Psoas muscle (tissue), 7 donors: ENCODE measurements at regions not wholly inside any gene's neighbourhood (a gene's known extent, or its start where the extent isn't known, plus 50 kb on each side); places are given as distances from the start of the nearest gene placed in this dataset.

Experiments
- ATAC-seq, 4 donors: fragments of 200-7000 bp; cut with Tn5 transposase; one replicate each; pipeline ENCODE4 v1.9.1; 2020; ENCODE audit warnings: moderate library complexity in 3 of 4, mild to moderate bottlenecking in 2 of 4
- DNase-seq, 2 donors: peaks; one replicate each; pipeline ENCODE4 v3.0.0-alpha.2; 2020
- H3K27ac ChIP-seq: fragments of 200-600 bp; one replicate; pipeline ENCODE4 v1.8.0; 2022
- H3K27me3 ChIP-seq, 3 donors: fragments of 200-600 bp in 1 of 3; one replicate each; pipeline versions ENCODE4 v1.6.1 to v1.8.0; 2013 to 2022; ENCODE audit warnings: low read length in 2 of 3, mild to moderate bottlenecking in 2 of 3, moderate library complexity in 1 of 3; ENCODE audit not compliant: insufficient read depth in 3 of 3
- H3K36me3 ChIP-seq, 2 donors: fragments of 200-600 bp in 1 of 2; one replicate each; pipeline versions ENCODE4 v1.6.1 to v1.8.0; 2013 to 2022; ENCODE audit warnings: low read depth in 1 of 2, mild to moderate bottlenecking in 1 of 2, moderate library complexity in 1 of 2; ENCODE audit not compliant: insufficient read depth in 1 of 2
- H3K4me1 ChIP-seq: fragments of 200-600 bp; one replicate; pipeline ENCODE4 v1.8.0; 2022
- H3K4me3 ChIP-seq: fragments of 200-600 bp; one replicate; pipeline ENCODE4 v1.8.0; 2022; ENCODE audit warnings: mild to moderate bottlenecking
- H3K9me3 ChIP-seq: fragments of 200-600 bp; one replicate; pipeline ENCODE4 v1.8.0; 2022
- WGBS, 3 donors: extraction: QIAGEN DNeasy Blood & Tissue Kit; methylation state at CpG; one replicate each; pipeline versions ENCODE4 v1.1.6 to v1.1.7; 2013; 5-methylcytosine and 5-hydroxymethylcytosine counted together
- intact Hi-C, 2 donors: fragments of 100-400 bp; cut with DNase I; formaldehyde crosslinking; loops; one replicate each; pipeline versions ENCODE4 v1.11.0 to v1.14.2; 2022
- TF ChIP-seq, protein P1 (sequence below): fragments of 200-600 bp; IDR thresholded peaks from one replicate; pipeline ENCODE4 v1.8.0; 2022; ENCODE audit warnings: antibody characterized with exemption
- donor health status: healthy with polysubstance abuse.
- donor health status: DM: no; HTN: no; CAD: no; lungs with moderate emphysema.
- donor health status: Bipolar disorder and iron deficiency.
- donor health status: healthy.
- donor health status: DM: yes; HTN: yes; CAD: no.
- donor health status: DM: no; HTN: no; CAD: no.
- donor health status: DM: yes; HTN: yes; CAD: no.

DNA sequence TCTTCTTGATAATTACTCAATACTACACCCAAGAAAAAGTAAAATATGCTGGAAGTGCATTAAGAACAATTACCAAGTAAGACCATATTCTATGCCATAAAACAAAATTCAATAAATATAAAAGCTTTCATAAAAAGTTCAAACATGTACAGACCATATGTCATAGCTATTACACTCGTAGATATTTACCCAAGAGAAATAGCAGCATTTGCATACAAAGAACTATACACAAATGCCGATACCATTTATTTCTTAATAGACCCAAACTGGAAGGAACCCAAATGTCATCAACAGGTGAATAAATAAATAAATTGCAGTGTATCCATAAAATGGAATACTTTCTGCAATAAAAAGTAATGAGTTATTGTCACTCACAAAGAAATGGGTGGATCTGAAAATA is 78.3 kb upstream of the SLC16A7 start:
- intact Hi-C loops, result no loop called here
- Histone ChIP-seq H3K27me3 (no peaks in the 10 kb centered on the region), H3K4me3 (no peak overlapping the region), H3K4me1 (no peaks in the 10 kb centered on the region), H3K36me3 (no peaks in the 10 kb centered on the region), H3K27ac (no peak overlapping the region), H3K9me3 (no peaks in the 10 kb centered on the region)
- WGBS, 3 donors, result 71 to 78% (median 76%) methylated on average over 2 of the region's 2 CpGs
- TF ChIP-seq, protein P1, sequence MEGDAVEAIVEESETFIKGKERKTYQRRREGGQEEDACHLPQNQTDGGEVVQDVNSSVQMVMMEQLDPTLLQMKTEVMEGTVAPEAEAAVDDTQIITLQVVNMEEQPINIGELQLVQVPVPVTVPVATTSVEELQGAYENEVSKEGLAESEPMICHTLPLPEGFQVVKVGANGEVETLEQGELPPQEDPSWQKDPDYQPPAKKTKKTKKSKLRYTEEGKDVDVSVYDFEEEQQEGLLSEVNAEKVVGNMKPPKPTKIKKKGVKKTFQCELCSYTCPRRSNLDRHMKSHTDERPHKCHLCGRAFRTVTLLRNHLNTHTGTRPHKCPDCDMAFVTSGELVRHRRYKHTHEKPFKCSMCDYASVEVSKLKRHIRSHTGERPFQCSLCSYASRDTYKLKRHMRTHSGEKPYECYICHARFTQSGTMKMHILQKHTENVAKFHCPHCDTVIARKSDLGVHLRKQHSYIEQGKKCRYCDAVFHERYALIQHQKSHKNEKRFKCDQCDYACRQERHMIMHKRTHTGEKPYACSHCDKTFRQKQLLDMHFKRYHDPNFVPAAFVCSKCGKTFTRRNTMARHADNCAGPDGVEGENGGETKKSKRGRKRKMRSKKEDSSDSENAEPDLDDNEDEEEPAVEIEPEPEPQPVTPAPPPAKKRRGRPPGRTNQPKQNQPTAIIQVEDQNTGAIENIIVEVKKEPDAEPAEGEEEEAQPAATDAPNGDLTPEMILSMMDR, result no peak
- no peak for DNase-seq
- no peak for ATAC-seq

DNA sequence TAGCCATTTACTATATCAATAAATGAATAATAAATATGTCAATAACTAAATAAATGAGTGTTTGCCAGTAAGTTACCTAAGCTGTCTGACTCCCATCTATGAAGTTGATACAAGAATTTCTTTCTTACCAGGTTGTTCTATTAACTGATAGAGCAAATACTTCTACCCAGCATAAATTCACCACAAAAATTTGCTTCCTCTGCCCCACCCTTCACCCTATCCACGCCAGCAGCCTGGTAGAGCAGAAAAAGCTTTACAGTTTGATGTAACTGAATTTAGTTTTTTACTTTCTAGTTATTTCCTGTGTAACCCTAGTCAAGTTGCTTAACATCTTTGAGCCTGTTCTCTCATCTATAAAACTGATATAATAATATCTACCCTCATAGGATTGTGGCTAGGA is 94.9 kb upstream of the SLC16A7 start:
- Histone ChIP-seq H3K27me3 (no peaks in the 10 kb centered on the region), H3K4me3 (no peak overlapping the region), H3K9me3 (no peaks in the 10 kb centered on the region), H3K4me1 (no peaks in the 10 kb centered on the region), H3K36me3 (no peaks in the 10 kb centered on the region), H3K27ac (no peak overlapping the region)
- no peak for ATAC-seq
- 46 to 54% (median 53%) methylated on average over 1 of the region's 1 CpG for WGBS, 3 donors
- intact Hi-C loops, result no loop called here
- DNase-seq, result no peak
- TF ChIP-seq, protein P1, result no peak

DNA sequence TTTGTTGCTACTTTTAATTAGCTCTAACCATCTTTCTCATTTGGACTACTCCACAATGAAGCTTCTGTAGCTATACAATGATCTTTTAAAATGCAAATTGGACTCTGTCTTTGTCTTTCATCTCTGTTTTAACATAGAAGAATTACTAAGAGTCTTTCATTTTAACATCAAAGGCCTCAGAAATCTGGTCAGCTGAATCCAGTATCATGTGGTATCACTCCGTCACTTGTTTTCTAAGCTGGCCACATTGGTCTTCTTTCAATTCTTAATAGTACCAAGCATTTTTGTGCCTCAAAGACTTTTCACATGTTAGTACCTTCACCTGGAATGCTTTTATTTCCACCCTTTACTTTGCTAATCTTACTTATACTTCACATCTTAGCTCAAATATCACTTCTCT is 95.5 kb upstream of the SLC16A7 start:
- intact Hi-C loops, result no loop called here
- Histone ChIP-seq H3K27ac (no peak overlapping the region), H3K4me3 (no peak overlapping the region), H3K27me3 (no peaks in the 10 kb centered on the region), H3K9me3 (no peaks in the 10 kb centered on the region), H3K4me1 (no peaks in the 10 kb centered on the region), H3K36me3 (no peaks in the 10 kb centered on the region)
- ATAC-seq (no peak), DNase-seq (no peak)
- WGBS, 3 donors, result 86 to 92% (median 88%) methylated on average over 1 of the region's 1 CpG
- TF ChIP-seq, protein P1, result no peak

DNA sequence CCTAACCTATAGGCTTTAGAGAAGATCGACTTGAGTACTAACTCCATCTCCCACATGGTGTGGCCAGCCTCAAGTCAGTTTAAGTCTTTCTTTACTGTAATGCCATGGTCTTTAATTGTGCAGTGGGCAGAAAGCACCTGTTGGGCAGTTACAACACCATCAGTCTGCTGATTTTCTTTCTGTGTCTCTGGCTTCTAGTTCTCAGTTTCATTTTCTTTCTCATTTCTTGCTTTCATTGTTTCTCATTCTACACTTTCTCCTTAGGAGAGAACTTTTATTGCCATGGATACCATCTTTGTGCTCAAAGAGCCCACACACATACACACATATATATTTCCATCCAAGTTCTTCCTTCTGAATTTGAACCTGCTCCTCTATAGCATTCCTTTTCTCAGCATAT is 96.1 kb upstream of the SLC16A7 start:
- ATAC-seq (no peak), DNase-seq (no peak)
- Histone ChIP-seq H3K27me3 (no peaks in the 10 kb centered on the region), H3K9me3 (no peaks in the 10 kb centered on the region), H3K36me3 (no peaks in the 10 kb centered on the region), H3K27ac (no peak overlapping the region), H3K4me3 (no peak overlapping the region), H3K4me1 (no peaks in the 10 kb centered on the region)
- intact Hi-C loops, result no loop called here
- TF ChIP-seq, protein P1, result no peak
- 73 to 76% (median 75%) methylated on average over 1 of the region's 1 CpG for WGBS, 3 donors

DNA sequence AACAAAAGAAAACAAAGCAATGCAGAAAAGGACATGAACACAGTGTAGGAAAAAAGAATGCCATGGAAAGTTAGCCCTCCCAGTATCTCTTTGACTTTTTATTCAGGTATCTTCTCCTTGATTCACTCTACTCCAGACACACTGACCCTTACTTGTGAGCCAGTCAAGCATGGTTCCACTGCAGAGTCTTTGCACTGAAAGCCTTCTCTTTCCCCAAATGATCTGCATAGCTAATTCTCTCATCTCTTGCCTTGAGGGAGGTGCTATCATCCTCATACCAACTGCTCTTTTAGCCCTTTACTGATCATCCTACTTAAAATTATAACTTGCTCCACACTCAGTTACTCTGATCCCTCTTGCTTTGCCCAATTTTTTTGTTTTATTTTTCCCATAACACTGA is 101.2 kb upstream of the SLC16A7 start:
- Histone ChIP-seq H3K27ac (no peak overlapping the region), H3K4me1 (no peaks in the 10 kb centered on the region), H3K36me3 (no peaks in the 10 kb centered on the region), H3K27me3 (no peaks in the 10 kb centered on the region), H3K4me3 (no peak overlapping the region), H3K9me3 (no peaks in the 10 kb centered on the region)
- intact Hi-C loops, result no loop called here
- TF ChIP-seq, protein P1, result no peak
- ATAC-seq (no peak), DNase-seq (no peak)
